DND-41 (cell line): ENCODE measurements at regions not wholly inside any gene's neighbourhood (a gene's known extent, or its start where the extent isn't known, plus 50 kb on each side); places are given as distances from the start of the nearest gene placed in this dataset.

Source experiments
- ATAC-seq: fragments of 200-7000 bp; cut with Tn5 transposase; 3 replicates; pipeline ENCODE4 v1.9.1; 2021; ENCODE audit warnings: low read depth; ENCODE audit not compliant: insufficient read depth
- DNase-seq: peaks from one replicate; pipeline ENCODE4 v3.0.0-alpha.2; 2020
- H2AFZ ChIP-seq: 2 replicates; pipeline ENCODE4 v1.6.0; 2012; ENCODE audit warnings: low read depth, low read length
- H3K27ac ChIP-seq: 2 replicates; pipeline ENCODE4 v1.5.1; 2012; ENCODE audit warnings: low read length, inconsistent platforms
- H3K27me3 ChIP-seq: fragments of 200-600 bp; sonication (generic); 2 replicates; pipeline ENCODE4 v1.6.0; 2012; ENCODE audit warnings: low read length, mild to moderate bottlenecking, inconsistent platforms; ENCODE audit not compliant: insufficient read depth, poor library complexity
- H3K36me3 ChIP-seq: 2 replicates; pipeline ENCODE4 v1.5.1; 2012; ENCODE audit warnings: low read length, inconsistent platforms; ENCODE audit not compliant: insufficient read depth
- H3K4me1 ChIP-seq: 2 replicates; pipeline ENCODE4 v1.5.1; 2012; ENCODE audit warnings: mild to moderate bottlenecking, low read length; ENCODE audit not compliant: insufficient read depth
- H3K4me2 ChIP-seq: 2 replicates; pipeline ENCODE4 v1.6.0; 2012; ENCODE audit warnings: mild to moderate bottlenecking, moderate library complexity, low read length, inconsistent platforms; ENCODE audit not compliant: insufficient read depth
- H3K4me3 ChIP-seq, 2 experiments: fragments of 200-600 bp in 1 of 2; shearing (Covaris generic) in 1 of 2; 2 replicates each; pipeline ENCODE4 v1.5.1; 2012 to 2016; ENCODE audit warnings: inconsistent platforms in 2 of 2, low read length in 2 of 2, mild to moderate bottlenecking in 2 of 2, low read depth in 1 of 2, moderate library complexity in 1 of 2
- H3K79me2 ChIP-seq: 2 replicates; pipeline ENCODE4 v1.6.0; 2012; ENCODE audit warnings: low read length, inconsistent platforms; ENCODE audit not compliant: insufficient read depth
- H3K9ac ChIP-seq: 2 replicates; pipeline ENCODE4 v1.6.0; 2012; ENCODE audit warnings: low read depth, mild to moderate bottlenecking, inconsistent platforms, low read length, moderate library complexity
- H3K9me3 ChIP-seq: 2 replicates; pipeline ENCODE4 v1.5.1; 2012; ENCODE audit warnings: low read length, moderate library complexity, mild to moderate bottlenecking, inconsistent platforms; ENCODE audit not compliant: insufficient read depth, severe bottlenecking
- H4K20me1 ChIP-seq: 2 replicates; pipeline ENCODE4 v1.6.0; 2012; ENCODE audit warnings: low read length; ENCODE audit not compliant: insufficient read depth
- CTCF ChIP-seq: IDR thresholded peaks from 2 replicates; pipeline ENCODE4 v1.5.1; 2012; ENCODE audit warnings: borderline replicate concordance, low read length, moderate library complexity, mild to moderate bottlenecking; ENCODE audit not compliant: poor library complexity, severe bottlenecking; ENCODE audit errors: extremely low read depth
- EZH2 ChIP-seq: IDR thresholded peaks from 3 replicates; pipeline ENCODE4 v1.6.1; 2012; ENCODE audit warnings: borderline replicate concordance, low read depth, mild to moderate bottlenecking, moderate library complexity, low read length, inconsistent platforms; ENCODE audit not compliant: severe bottlenecking

GRCh38 chr2:239881031-239881471 lies 144.1 kb downstream of the NDUFA10 start:
- H3K9me3 ChIP-seq = peaks cover 25% of the 10 kb centered on the region
- peaks cover 5% of the 10 kb centered on the region; the same call in 1 of the 2 replicates for H3K36me3 ChIP-seq
- DNase-seq = peak; percentile 3
- no peak overlapping the region; the same call in 1 of the 2 replicates for H2AFZ ChIP-seq
- H3K4me1 ChIP-seq = peaks cover 28% of the 10 kb centered on the region
- no peaks in the 10 kb centered on the region for H4K20me1 ChIP-seq
- no peaks in the 10 kb centered on the region for H3K79me2 ChIP-seq
- no peak overlapping the region for H3K4me3 ChIP-seq
- H3K9ac ChIP-seq = no peak overlapping the region
- ATAC-seq = no peak
- H3K27me3 ChIP-seq = no peaks in the 10 kb centered on the region
- no peak for TF ChIP-seq EZH2
- TF ChIP-seq CTCF = no peak
- peak overlapping the region; percentile 31; the same call in 1 of the 2 replicates for H3K27ac ChIP-seq
- H3K4me2 ChIP-seq = no peak overlapping the region

- DNase-seq = peak; percentile 4
- Histone ChIP-seq H3K4me3 (no peak overlapping the region), H4K20me1 (no peaks in the 10 kb centered on the region), H2AFZ (no peak overlapping the region), H3K4me2 (no peak overlapping the region), H3K9ac (no peak overlapping the region), H3K27me3 (no peaks in the 10 kb centered on the region), H3K79me2 (no peaks in the 10 kb centered on the region), H3K9me3 (peaks cover 23% of the 10 kb centered on the region), H3K4me1 (peaks cover 28% of the 10 kb centered on the region), H3K36me3 (peaks cover 5% of the 10 kb centered on the region; the same call in 1 of the 2 replicates), H3K27ac (no peak overlapping the region)
- TF ChIP-seq CTCF (no peak), EZH2 (no peak)
- ATAC-seq = no peak
Measured at GRCh38 chr2:239880396-239880795, 144.7 kb downstream of the NDUFA10 start.

- Histone ChIP-seq H3K4me2 (no peak overlapping the region), H3K4me1 (peaks cover 28% of the 10 kb centered on the region), H2AFZ (no peak overlapping the region), H3K9ac (no peak overlapping the region), H3K27me3 (no peaks in the 10 kb centered on the region), H4K20me1 (no peaks in the 10 kb centered on the region), H3K27ac (no peak overlapping the region), H3K36me3 (peaks cover 5% of the 10 kb centered on the region; the same call in 1 of the 2 replicates), H3K9me3 (peaks cover 14% of the 10 kb centered on the region), H3K79me2 (no peaks in the 10 kb centered on the region), H3K4me3 (no peak overlapping the region)
- peak; percentile 2 for DNase-seq
- no peak for ATAC-seq
- TF ChIP-seq EZH2 (no peak), CTCF (no peak)
Measured at GRCh38 chr2:239879423-239880084, 145.6 kb downstream of the NDUFA10 start.
